ENCODE measurements at regions not wholly inside any gene's neighbourhood (a gene's known extent, or its start where the extent isn't known, plus 50 kb on each side); places are given as distances from the start of the nearest gene placed in this dataset.

- no peak overlapping the region for H3K4me3 ChIP-seq (ENCODE audit: low read depth, low read length)
- in situ Hi-C loops (cut with HindIII; ENCODE audit: low pct_ligation_motif_present, low sequenced_read_pairs) = no loop called here
- no peak for DNase-seq
- no peak for TF ChIP-seq CTCF (IDR thresholded peaks at IDR 0.05; ENCODE audit: low read depth, low read length, missing control alignments)
- no peak overlapping the region for H3K27ac ChIP-seq
- H3K36me3 ChIP-seq (replicated peaks) = no peaks in the 10 kb centered on the region
- H3K27me3 ChIP-seq (replicated peaks) = no peaks in the 10 kb centered on the region
These were observed 720.0 kb upstream of the ADAMTS16 start for GRCh38 chr5:4420177-4420576.

- no peak overlapping the region for H3K27ac ChIP-seq
These were observed 719.4 kb upstream of the ADAMTS16 start for GRCh38 chr5:4420681-4421080.

GRCh38 chr5:4422247-4422646 lies 717.9 kb upstream of the ADAMTS16 start:
- no peak for DNase-seq
- Histone ChIP-seq H3K27ac (no peak overlapping the region), H3K27me3 (replicated peaks) (no peaks in the 10 kb centered on the region), H3K4me3 (ENCODE audit: low read depth, low read length) (no peak overlapping the region), H3K36me3 (replicated peaks) (no peaks in the 10 kb centered on the region)
- in situ Hi-C loops (cut with HindIII; ENCODE audit: low pct_ligation_motif_present, low sequenced_read_pairs) = no loop called here
- TF ChIP-seq CTCF (IDR thresholded peaks at IDR 0.05; ENCODE audit: low read depth, low read length, missing control alignments) = no peak

More at GRCh38 chr5:4420681-4421080, 719.4 kb upstream of the ADAMTS16 start:
- no peak overlapping the region for H3K4me3 ChIP-seq (ENCODE audit: low read depth, low read length)
- no peak for DNase-seq
- no peaks in the 10 kb centered on the region for H3K36me3 ChIP-seq (replicated peaks)
- no peaks in the 10 kb centered on the region for H3K27me3 ChIP-seq (replicated peaks)
- in situ Hi-C loops (cut with HindIII; ENCODE audit: low pct_ligation_motif_present, low sequenced_read_pairs) = no loop called here
- TF ChIP-seq CTCF (IDR thresholded peaks at IDR 0.05; ENCODE audit: low read depth, low read length, missing control alignments) = no peak

GRCh38 chr5:4424895-4425294 lies 715.2 kb upstream of the ADAMTS16 start:
- Histone ChIP-seq H3K4me3 (ENCODE audit: low read depth, low read length) (no peak overlapping the region), H3K36me3 (replicated peaks) (no peaks in the 10 kb centered on the region), H3K27ac (no peak overlapping the region), H3K27me3 (replicated peaks) (no peaks in the 10 kb centered on the region)
- TF ChIP-seq CTCF (IDR thresholded peaks at IDR 0.05; ENCODE audit: low read depth, low read length, missing control alignments) = no peak
- in situ Hi-C loops (cut with HindIII; ENCODE audit: low pct_ligation_motif_present, low sequenced_read_pairs) = no loop called here
- DNase-seq = no peak

GRCh38 chr5:4440536-4440935 lies 699.6 kb upstream of the ADAMTS16 start:
- no peaks in the 10 kb centered on the region for H3K27me3 ChIP-seq (replicated peaks)
- no peaks in the 10 kb centered on the region for H3K36me3 ChIP-seq (replicated peaks)
- no peak for DNase-seq
- in situ Hi-C loops (cut with HindIII; ENCODE audit: low pct_ligation_motif_present, low sequenced_read_pairs) = no loop called here
- TF ChIP-seq CTCF (IDR thresholded peaks at IDR 0.05; ENCODE audit: low read depth, low read length, missing control alignments) = no peak
- H3K4me3 ChIP-seq (ENCODE audit: low read depth, low read length) = no peak overlapping the region
- H3K27ac ChIP-seq = no peak overlapping the region

GRCh38 chr5:4442221-4442620 lies 697.9 kb upstream of the ADAMTS16 start:
- no peak for DNase-seq
- in situ Hi-C loops (cut with HindIII; ENCODE audit: low pct_ligation_motif_present, low sequenced_read_pairs) = no loop called here
- no peaks in the 10 kb centered on the region for H3K36me3 ChIP-seq (replicated peaks)
- H3K27me3 ChIP-seq (replicated peaks) = no peaks in the 10 kb centered on the region
- H3K27ac ChIP-seq = no peak overlapping the region
- no peak for TF ChIP-seq CTCF (IDR thresholded peaks at IDR 0.05; ENCODE audit: low read depth, low read length, missing control alignments)
- H3K4me3 ChIP-seq (ENCODE audit: low read depth, low read length) = no peak overlapping the region
